ENCODE measurements at regions not wholly inside any gene's neighbourhood (a gene's known extent, or its start where the extent isn't known, plus 50 kb on each side); places are given as distances from the start of the nearest gene placed in this dataset.

DNA sequence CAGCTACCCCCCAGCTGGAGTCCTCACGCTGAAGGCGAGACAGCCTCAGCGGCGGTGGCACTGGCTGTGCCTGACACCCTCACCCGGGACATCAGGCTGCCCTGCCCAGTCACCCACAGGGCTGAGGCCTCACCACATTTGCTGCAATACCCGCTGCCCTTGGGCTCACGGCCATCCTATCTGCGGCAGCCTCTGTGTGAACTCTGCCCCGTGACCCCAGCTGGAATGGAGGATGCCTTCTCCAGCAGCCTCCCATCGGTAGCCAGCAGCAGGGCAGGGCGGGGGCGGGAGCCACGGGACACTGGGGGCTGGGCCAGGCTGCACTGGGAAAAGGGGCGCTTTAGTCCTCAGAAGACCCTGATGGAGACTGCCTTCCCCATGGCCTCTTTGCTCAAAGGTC lies 112.4 kb upstream of the ZBTB40 start:
- Histone ChIP-seq H3K9me3 (ENCODE audit: control insufficient read depth in 2 of 2, low read length in 2 of 2) (no peaks in the 10 kb centered on the region), H3K9ac (ENCODE audit: low read depth in 1 of 2, low read length in 2 of 2) (no peak overlapping the region), H3K27ac (ENCODE audit: low read depth in 2 of 2, low read length in 2 of 2) (no peak overlapping the region), H3K36me3 (ENCODE audit: control insufficient read depth in 2 of 2, insufficient read depth in 2 of 2, low read length in 2 of 2) (no peaks in the 10 kb centered on the region), H3K4me3 (ENCODE audit: low read length in 2 of 2) (no peak overlapping the region), H3K27me3 (ENCODE audit: control insufficient read depth in 2 of 2, insufficient read depth in 2 of 2, low read length in 2 of 2) (peaks cover 16 to 29% of the 10 kb centered on the region in 2 donors), H3K4me1 (ENCODE audit: control insufficient read depth in 2 of 2, insufficient read depth in 2 of 2, low read length in 2 of 2) (peaks cover 5% of the 10 kb centered on the region in 2 donors)

DNA sequence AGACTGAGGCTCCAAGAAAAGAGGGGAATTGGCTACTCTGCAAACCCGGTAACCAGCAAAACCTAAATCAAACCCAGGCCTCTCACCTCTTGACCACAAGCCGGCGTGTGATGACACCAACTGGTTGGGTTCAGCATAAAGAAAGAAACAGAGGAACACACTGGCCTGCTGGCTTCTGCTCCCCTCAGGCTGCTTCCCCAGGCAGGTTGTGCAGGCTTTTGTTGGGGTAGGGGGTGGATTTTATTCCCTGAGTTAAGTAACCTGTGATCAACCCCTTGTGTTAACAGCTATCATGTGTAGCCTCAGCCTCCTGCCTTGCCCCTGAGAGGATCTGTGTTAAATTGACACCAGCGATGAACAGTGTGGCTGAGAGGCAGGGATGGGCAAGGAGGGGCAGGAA lies 111.6 kb upstream of the ZBTB40 start:
- no peaks in the 10 kb centered on the region for H3K9me3 ChIP-seq (ENCODE audit: control insufficient read depth in 2 of 2, low read length in 2 of 2)
- H3K4me3 ChIP-seq (ENCODE audit: low read length in 2 of 2) = no peak overlapping the region
- H3K27me3 ChIP-seq (ENCODE audit: control insufficient read depth in 2 of 2, insufficient read depth in 2 of 2, low read length in 2 of 2) = peaks cover 19 to 34% of the 10 kb centered on the region in 2 donors
- H3K4me1 ChIP-seq (ENCODE audit: control insufficient read depth in 2 of 2, insufficient read depth in 2 of 2, low read length in 2 of 2) = peaks cover 2 to 5% of the 10 kb centered on the region in 2 donors
- H3K9ac ChIP-seq (ENCODE audit: low read depth in 1 of 2, low read length in 2 of 2) = no peak overlapping the region
- no peaks in the 10 kb centered on the region for H3K36me3 ChIP-seq (ENCODE audit: control insufficient read depth in 2 of 2, insufficient read depth in 2 of 2, low read length in 2 of 2)
- no peak overlapping the region for H3K27ac ChIP-seq (ENCODE audit: low read depth in 2 of 2, low read length in 2 of 2)

DNA sequence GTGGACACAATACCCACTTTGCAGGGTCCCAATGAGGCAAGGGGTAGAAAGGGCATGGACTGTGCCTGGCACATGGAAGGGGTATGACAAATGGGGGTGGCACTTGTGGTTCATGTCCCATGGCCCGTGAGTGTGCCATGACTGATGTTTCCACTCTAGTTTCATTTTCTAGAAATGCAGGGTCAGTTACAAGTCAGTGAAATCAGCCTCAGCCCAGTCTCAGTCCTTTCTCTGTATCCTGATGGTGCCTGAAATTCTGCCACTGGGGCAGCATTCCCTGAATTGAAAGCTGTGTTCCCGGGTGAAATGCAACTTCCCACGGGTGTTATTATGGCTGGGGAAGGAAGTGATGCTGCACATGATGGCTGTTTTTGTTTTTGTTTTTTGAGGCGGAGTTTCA lies 110.8 kb upstream of the ZBTB40 start:
- peaks cover 19 to 41% of the 10 kb centered on the region in 2 donors for H3K27me3 ChIP-seq (ENCODE audit: control insufficient read depth in 2 of 2, insufficient read depth in 2 of 2, low read length in 2 of 2)
- H3K36me3 ChIP-seq (ENCODE audit: control insufficient read depth in 2 of 2, insufficient read depth in 2 of 2, low read length in 2 of 2) = no peaks in the 10 kb centered on the region

DNA sequence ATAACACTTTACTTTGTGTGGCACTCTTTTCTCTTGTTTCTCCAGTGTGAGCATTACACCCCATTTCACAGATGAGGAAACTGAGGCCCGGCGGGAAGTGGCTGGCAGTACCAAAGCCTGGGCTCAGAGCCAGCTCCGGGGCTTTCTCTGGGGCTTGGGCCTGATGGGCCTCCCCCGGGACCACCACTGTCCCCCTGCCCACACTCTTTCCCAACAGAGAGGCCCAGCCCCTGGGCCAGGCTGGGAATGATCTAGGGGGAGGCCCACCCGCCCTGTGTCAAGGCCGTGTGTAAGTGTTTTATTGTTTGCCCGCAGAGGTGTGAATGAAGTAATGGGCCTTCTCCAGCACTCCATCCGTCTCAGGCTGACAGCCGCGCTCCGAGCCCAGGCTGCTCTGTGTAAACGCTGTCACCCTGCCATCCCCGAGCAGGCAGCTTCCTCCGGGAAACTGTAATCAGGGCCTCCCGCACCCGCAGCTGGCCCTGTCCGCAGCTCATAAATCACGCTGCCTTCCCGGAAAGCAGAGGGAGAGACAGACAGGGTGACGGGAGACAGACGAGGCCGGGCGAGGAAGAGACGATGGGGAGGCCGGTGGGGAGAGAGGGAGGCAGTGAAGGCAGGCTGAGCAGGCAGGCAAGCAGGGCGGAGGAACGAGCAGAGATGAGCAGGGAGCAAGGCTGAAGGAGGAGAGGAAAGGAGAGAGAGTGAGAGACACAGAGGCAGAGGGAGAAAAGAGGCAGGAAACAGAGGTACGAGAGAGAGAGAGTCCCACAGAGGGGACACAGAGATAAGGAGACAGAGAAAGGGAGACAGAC lies 109.7 kb upstream of the ZBTB40 start:
- Histone ChIP-seq H3K27me3 (ENCODE audit: control insufficient read depth in 2 of 2, insufficient read depth in 2 of 2, low read length in 2 of 2) (peaks cover 28 to 48% of the 10 kb centered on the region in 2 donors), H3K27ac (ENCODE audit: low read depth in 2 of 2, low read length in 2 of 2) (no peak overlapping the region), H3K36me3 (ENCODE audit: control insufficient read depth in 2 of 2, insufficient read depth in 2 of 2, low read length in 2 of 2) (no peaks in the 10 kb centered on the region), H3K9me3 (ENCODE audit: control insufficient read depth in 2 of 2, low read length in 2 of 2) (no peaks in the 10 kb centered on the region), H3K9ac (ENCODE audit: low read depth in 1 of 2, low read length in 2 of 2) (no peak overlapping the region), H3K4me1 (ENCODE audit: control insufficient read depth in 2 of 2, insufficient read depth in 2 of 2, low read length in 2 of 2) (peaks cover 0 to 5% of the 10 kb centered on the region in 2 donors), H3K4me3 (ENCODE audit: low read length in 2 of 2) (no peak overlapping the region)

More for the DNA sequence above, 110.8 kb upstream of the ZBTB40 start:
- no peak overlapping the region for H3K4me3 ChIP-seq (ENCODE audit: low read length in 2 of 2)
- H3K4me1 ChIP-seq (ENCODE audit: control insufficient read depth in 2 of 2, insufficient read depth in 2 of 2, low read length in 2 of 2) = peaks cover 0 to 5% of the 10 kb centered on the region in 2 donors
- H3K27ac ChIP-seq (ENCODE audit: low read depth in 2 of 2, low read length in 2 of 2) = no peak overlapping the region
- no peaks in the 10 kb centered on the region for H3K9me3 ChIP-seq (ENCODE audit: control insufficient read depth in 2 of 2, low read length in 2 of 2)
- H3K9ac ChIP-seq (ENCODE audit: low read depth in 1 of 2, low read length in 2 of 2) = no peak overlapping the region

DNA sequence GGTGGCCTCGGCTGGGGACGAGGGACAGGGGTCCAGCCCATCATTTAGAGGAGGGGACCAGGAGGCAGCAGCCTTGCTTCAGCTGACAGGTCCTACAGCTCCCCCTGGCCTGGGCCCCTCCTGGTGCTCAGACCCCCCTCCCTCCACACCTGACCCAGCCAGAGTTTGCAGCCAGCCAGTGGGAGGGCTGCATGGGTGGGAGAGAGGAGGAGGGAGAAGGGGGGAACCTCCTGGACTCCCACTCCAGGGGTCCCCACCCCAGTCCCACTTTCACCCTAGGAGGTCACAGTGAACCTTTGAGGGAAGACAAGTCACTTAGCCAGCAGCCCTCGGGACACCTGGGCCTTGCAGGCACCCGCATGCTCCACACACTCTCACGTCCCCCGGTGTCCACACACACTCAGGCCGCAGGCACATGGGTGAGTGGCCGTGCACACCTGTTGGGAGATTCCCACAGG lies 108.9 kb upstream of the ZBTB40 start:
- no peak overlapping the region for H3K4me3 ChIP-seq (ENCODE audit: low read length in 2 of 2)
- peaks cover 0 to 5% of the 10 kb centered on the region in 2 donors for H3K4me1 ChIP-seq (ENCODE audit: control insufficient read depth in 2 of 2, insufficient read depth in 2 of 2, low read length in 2 of 2)
- no peak overlapping the region for H3K27ac ChIP-seq (ENCODE audit: low read depth in 2 of 2, low read length in 2 of 2)
- H3K36me3 ChIP-seq (ENCODE audit: control insufficient read depth in 2 of 2, insufficient read depth in 2 of 2, low read length in 2 of 2) = no peaks in the 10 kb centered on the region
- H3K9me3 ChIP-seq (ENCODE audit: control insufficient read depth in 2 of 2, low read length in 2 of 2) = no peaks in the 10 kb centered on the region
- peaks cover 28 to 49% of the 10 kb centered on the region in 2 donors for H3K27me3 ChIP-seq (ENCODE audit: control insufficient read depth in 2 of 2, insufficient read depth in 2 of 2, low read length in 2 of 2)
- H3K9ac ChIP-seq (ENCODE audit: low read depth in 1 of 2, low read length in 2 of 2) = no peak overlapping the region

DNA sequence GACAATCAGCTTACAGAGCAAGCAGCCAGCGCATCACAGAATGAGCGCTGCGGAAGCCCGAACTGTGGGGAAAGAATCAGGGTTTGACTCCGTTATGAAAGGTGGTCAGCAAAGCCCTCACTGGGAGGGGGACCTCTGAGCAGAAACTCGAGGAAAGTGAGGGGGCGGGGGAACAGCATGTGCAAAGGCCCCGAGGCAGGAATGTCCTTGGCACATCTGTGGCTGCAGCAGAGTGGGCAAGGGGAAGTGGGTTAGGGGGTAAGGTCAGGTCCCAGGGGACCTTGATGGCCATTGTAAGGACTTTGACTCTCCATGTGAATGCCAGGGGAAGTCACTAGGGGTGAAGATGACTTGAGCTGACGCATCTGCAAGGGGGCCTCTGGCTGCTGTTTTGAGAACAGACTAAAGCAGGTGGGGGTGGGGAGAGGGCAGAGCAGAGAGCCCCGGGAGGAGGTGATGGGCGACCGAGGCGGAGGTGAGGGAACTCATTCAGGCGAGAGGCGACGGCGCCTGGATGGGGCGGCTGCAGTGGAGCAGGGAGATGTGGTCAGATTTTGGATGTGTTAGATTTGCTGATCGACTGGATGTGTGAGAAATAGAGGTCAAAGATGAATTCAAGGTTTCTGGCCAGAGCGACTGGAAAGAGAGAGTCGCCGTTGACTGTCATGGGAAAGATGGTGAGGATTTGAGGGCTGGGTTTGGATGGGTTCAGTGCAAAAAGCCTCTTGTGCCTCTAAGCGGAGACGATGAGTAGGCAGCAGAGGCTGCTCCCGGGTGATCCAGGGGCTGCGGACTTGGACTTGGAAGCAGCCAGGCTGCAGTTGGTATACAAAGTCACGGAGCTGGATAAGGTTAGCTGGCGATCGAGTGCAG lies 108.0 kb upstream of the ZBTB40 start:
- Histone ChIP-seq H3K27ac (ENCODE audit: low read depth in 2 of 2, low read length in 2 of 2) (no peak overlapping the region), H3K27me3 (ENCODE audit: control insufficient read depth in 2 of 2, insufficient read depth in 2 of 2, low read length in 2 of 2) (peaks cover 33 to 58% of the 10 kb centered on the region in 2 donors), H3K36me3 (ENCODE audit: control insufficient read depth in 2 of 2, insufficient read depth in 2 of 2, low read length in 2 of 2) (no peaks in the 10 kb centered on the region), H3K4me3 (ENCODE audit: low read length in 2 of 2) (no peak overlapping the region), H3K9ac (ENCODE audit: low read depth in 1 of 2, low read length in 2 of 2) (no peak overlapping the region), H3K9me3 (ENCODE audit: control insufficient read depth in 2 of 2, low read length in 2 of 2) (no peaks in the 10 kb centered on the region), H3K4me1 (ENCODE audit: control insufficient read depth in 2 of 2, insufficient read depth in 2 of 2, low read length in 2 of 2) (peaks cover 0 to 10% of the 10 kb centered on the region in 2 donors)

DNA sequence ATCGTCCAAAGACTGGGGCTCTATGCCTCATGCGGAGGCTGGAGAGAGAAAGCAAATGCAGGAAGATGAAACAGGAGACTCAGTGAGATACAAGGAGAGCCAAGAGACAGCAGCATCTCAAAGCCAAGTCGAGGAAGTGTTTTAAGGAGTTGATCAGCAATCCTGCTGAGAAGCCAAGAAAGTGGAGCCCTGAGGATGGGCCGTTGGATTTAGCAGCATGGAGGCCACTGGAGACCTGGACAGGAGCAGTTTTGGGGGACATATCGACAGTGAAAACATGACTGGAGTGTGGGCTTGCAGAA lies 107.4 kb upstream of the ZBTB40 start:
- Histone ChIP-seq H3K27ac (ENCODE audit: low read depth in 2 of 2, low read length in 2 of 2) (no peak overlapping the region), H3K9ac (ENCODE audit: low read depth in 1 of 2, low read length in 2 of 2) (no peak overlapping the region), H3K36me3 (ENCODE audit: control insufficient read depth in 2 of 2, insufficient read depth in 2 of 2, low read length in 2 of 2) (no peaks in the 10 kb centered on the region), H3K27me3 (ENCODE audit: control insufficient read depth in 2 of 2, insufficient read depth in 2 of 2, low read length in 2 of 2) (peaks cover 35 to 61% of the 10 kb centered on the region in 2 donors), H3K9me3 (ENCODE audit: control insufficient read depth in 2 of 2, low read length in 2 of 2) (no peaks in the 10 kb centered on the region), H3K4me1 (ENCODE audit: control insufficient read depth in 2 of 2, insufficient read depth in 2 of 2, low read length in 2 of 2) (peaks cover 0 to 10% of the 10 kb centered on the region in 2 donors), H3K4me3 (ENCODE audit: low read length in 2 of 2) (no peak overlapping the region)

DNA sequence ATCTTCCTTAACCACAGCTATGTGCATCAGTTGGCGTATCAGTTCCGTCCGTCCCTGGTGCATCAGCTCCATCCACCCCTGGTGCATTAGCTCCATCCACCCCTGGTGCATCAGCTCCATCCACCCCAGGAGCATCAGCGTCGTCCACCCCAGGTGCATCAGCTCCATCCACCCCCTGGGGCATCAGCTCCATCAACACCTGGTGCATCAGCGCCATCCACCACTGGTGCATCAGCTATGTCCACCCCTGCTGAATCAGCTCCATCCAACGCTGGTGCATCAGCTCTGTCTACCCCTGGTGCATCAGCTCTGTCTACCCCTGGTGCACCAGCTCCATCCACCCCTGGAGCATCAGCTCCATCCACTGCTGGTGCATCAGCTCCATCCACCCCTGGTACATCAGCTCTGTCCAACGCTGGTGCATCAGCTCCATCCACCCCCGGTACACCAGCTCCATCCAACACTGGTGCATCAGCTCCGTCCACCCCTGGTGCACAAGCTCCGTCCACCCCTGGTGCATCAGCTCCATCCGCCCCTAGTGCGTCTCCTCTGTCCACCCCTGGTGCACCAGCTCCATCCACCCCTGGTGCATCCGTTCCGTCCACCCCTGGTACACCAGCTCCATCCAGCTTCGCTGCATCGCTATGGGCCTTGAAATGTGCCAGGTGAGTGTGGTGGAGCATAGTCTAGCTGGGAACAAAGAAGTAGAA lies 106.6 kb upstream of the ZBTB40 start:
- no peak overlapping the region for H3K4me3 ChIP-seq (ENCODE audit: low read length in 2 of 2)
- no peaks in the 10 kb centered on the region for H3K36me3 ChIP-seq (ENCODE audit: control insufficient read depth in 2 of 2, insufficient read depth in 2 of 2, low read length in 2 of 2)
- peaks cover 0 to 10% of the 10 kb centered on the region in 2 donors for H3K4me1 ChIP-seq (ENCODE audit: control insufficient read depth in 2 of 2, insufficient read depth in 2 of 2, low read length in 2 of 2)
- no peak overlapping the region for H3K27ac ChIP-seq (ENCODE audit: low read depth in 2 of 2, low read length in 2 of 2)
- H3K9me3 ChIP-seq (ENCODE audit: control insufficient read depth in 2 of 2, low read length in 2 of 2) = no peaks in the 10 kb centered on the region
- no peak overlapping the region for H3K9ac ChIP-seq (ENCODE audit: low read depth in 1 of 2, low read length in 2 of 2)
- peaks cover 41 to 68% of the 10 kb centered on the region in 2 donors for H3K27me3 ChIP-seq (ENCODE audit: control insufficient read depth in 2 of 2, insufficient read depth in 2 of 2, low read length in 2 of 2)

DNA sequence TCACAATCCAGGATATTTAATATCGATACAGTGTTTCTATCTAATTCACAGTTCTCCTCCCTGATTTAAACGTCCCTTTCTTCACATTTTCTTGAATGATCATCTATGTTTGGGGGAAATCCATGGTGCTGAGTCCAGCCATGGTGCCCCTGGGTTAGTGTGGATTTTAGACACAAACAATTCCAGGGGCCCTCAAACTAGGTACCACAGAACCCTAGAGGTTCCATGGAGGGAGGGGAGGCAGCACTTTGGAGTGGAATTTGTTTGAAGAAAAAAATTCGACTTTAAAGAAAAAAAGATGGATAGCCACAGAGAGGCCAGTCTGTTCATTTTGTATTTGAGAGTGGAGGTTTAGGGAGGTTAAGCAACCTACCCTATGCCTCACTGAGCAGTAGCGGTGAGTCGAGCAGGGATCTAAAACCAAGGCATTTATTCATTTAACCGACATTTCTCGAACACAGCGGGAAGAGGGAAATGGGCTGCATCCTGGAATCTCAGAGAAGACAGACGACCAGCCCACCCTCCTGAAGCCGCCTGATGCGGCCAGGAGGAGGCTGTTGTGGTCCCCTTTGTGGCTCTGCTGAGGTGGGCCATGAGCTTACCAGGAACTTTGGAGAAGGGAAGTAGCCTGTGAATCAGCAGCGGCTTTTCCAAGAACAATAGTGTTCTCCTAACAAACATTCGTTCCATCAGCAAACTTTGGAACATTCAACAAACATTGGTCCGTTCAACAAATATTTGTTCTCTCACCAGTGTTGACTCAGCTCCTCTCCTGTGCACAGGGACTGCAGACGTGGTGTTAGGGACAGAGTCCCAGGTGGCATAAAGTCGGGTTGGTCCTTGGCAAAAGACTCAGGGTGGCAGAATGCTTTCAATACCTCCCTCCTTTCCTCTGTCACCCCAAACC lies 103.5 kb upstream of the ZBTB40 start:
- peaks cover 0 to 5% of the 10 kb centered on the region in 2 donors for H3K4me1 ChIP-seq (ENCODE audit: control insufficient read depth in 2 of 2, insufficient read depth in 2 of 2, low read length in 2 of 2)
- H3K4me3 ChIP-seq (ENCODE audit: low read length in 2 of 2) = no peak overlapping the region
- peaks cover 49 to 69% of the 10 kb centered on the region in 2 donors for H3K27me3 ChIP-seq (ENCODE audit: control insufficient read depth in 2 of 2, insufficient read depth in 2 of 2, low read length in 2 of 2)
- H3K36me3 ChIP-seq (ENCODE audit: control insufficient read depth in 2 of 2, insufficient read depth in 2 of 2, low read length in 2 of 2) = no peaks in the 10 kb centered on the region
- H3K27ac ChIP-seq (ENCODE audit: low read depth in 2 of 2, low read length in 2 of 2) = no peak overlapping the region
- H3K9ac ChIP-seq (ENCODE audit: low read depth in 1 of 2, low read length in 2 of 2) = no peak overlapping the region
- no peaks in the 10 kb centered on the region for H3K9me3 ChIP-seq (ENCODE audit: control insufficient read depth in 2 of 2, low read length in 2 of 2)
